Suprapubic skin (tissue), 4 donors: ENCODE measurements at regions not wholly inside any gene's neighbourhood (a gene's known extent, or its start where the extent isn't known, plus 50 kb on each side); places are given as distances from the start of the nearest gene placed in this dataset.
"Not testable (repeated sequence)": the region's sequence is repeated elsewhere in the genome, so short reads cannot be mapped to it uniquely, and the experiment has no call there.

ENCODE experiments used
- CTCF ChIP-seq, 2 donors: fragments of 200-600 bp in 1 of 2; fragments of 450-650 bp in 1 of 2; sonication (generic) in 1 of 2; IDR thresholded peaks; one replicate each; pipeline ENCODE4 v1.5.1; 2016 to 2019; ENCODE audit warnings: antibody characterized with exemption in 2 of 2, mild to moderate bottlenecking in 1 of 2, moderate library complexity in 1 of 2
- EP300 ChIP-seq: sonication (generic); formaldehyde crosslinking; IDR thresholded peaks from one replicate; pipeline ENCODE4 v1.6.1; 2017; ENCODE audit warnings: antibody characterized with exemption
- POLR2A ChIP-seq, 2 donors: fragments of 450-650 bp; IDR thresholded peaks; one replicate each; pipeline ENCODE4 v1.6.1; 2017; ENCODE audit warnings: antibody characterized with exemption in 2 of 2, mild to moderate bottlenecking in 2 of 2, moderate library complexity in 2 of 2
- POLR2AphosphoS5 ChIP-seq, 3 donors: sonication (generic); formaldehyde crosslinking; IDR thresholded peaks; one replicate each; pipeline ENCODE4 v1.6.1; 2017; ENCODE audit warnings: antibody characterized with exemption in 3 of 3

- TF ChIP-seq CTCF (IDR thresholded peaks at IDR 0.05); EP300; POLR2A (IDR thresholded peaks at IDR 0.05); POLR2AphosphoS5 (IDR thresholded peaks at IDR 0.05): not testable (repeated sequence)
Measured at GRCh38 chr20:20784450-20784849, 72.0 kb upstream of the RALGAPA2 start.
